ENCODE measurements at regions not wholly inside any gene's neighbourhood (a gene's known extent, or its start where the extent isn't known, plus 50 kb on each side); places are given as distances from the start of the nearest gene placed in this dataset.

DNA sequence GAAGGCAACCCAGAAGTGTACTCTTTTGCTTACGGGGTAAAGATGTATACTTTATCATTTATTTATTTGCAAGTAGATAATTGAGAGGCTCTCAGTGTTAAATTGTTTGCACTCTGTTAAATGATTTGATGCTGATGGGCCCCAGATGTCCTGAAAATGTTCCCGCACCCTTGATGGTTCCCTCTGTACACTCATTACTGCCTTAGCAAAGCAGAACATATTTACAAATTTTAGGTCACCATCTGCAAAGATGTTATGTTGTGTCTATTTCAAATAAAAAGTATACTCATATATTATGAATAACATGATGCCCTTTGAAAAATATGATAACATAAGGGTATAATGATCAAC, 240.5 kb upstream of the SNX7 start:
- H3K4me1 Mint-ChIP-seq (ENCODE audit: low read depth), result no peaks in the 10 kb centered on the region
- no peaks in the 10 kb centered on the region for H3K27me3 Mint-ChIP-seq
- H3K36me3 Mint-ChIP-seq (ENCODE audit: low read depth), result no peaks in the 10 kb centered on the region
- H3K27ac Mint-ChIP-seq, result no peak overlapping the region
- H3K4me3 Mint-ChIP-seq, result no peak overlapping the region
- H3K9me3 Mint-ChIP-seq, result peaks cover 5% of the 10 kb centered on the region

GRCh38 chr1:98420376-98421084, 241.0 kb upstream of the SNX7 start:
- Mint-ChIP-seq H3K4me1 (ENCODE audit: low read depth) (no peaks in the 10 kb centered on the region), H3K36me3 (ENCODE audit: low read depth) (no peaks in the 10 kb centered on the region), H3K9me3 (peaks cover 5% of the 10 kb centered on the region), H3K27ac (no peak overlapping the region), H3K4me3 (no peak overlapping the region), H3K27me3 (no peaks in the 10 kb centered on the region)

- H3K9me3 Mint-ChIP-seq, result peaks cover 2% of the 10 kb centered on the region
Observed at GRCh38 chr1:98417820-98418219, 243.7 kb upstream of the SNX7 start.

GRCh38 chr1:98410082-98410481, 251.4 kb upstream of the SNX7 start:
- Mint-ChIP-seq H3K36me3 (ENCODE audit: low read depth) (no peaks in the 10 kb centered on the region), H3K27ac (no peak overlapping the region), H3K27me3 (no peaks in the 10 kb centered on the region), H3K9me3 (peaks cover 5% of the 10 kb centered on the region), H3K4me3 (no peak overlapping the region), H3K4me1 (ENCODE audit: low read depth) (peaks cover 4% of the 10 kb centered on the region)

More at GRCh38 chr1:98417820-98418219, 243.7 kb upstream of the SNX7 start:
- H3K36me3 Mint-ChIP-seq (ENCODE audit: low read depth), result no peaks in the 10 kb centered on the region
- no peak overlapping the region for H3K27ac Mint-ChIP-seq
- H3K27me3 Mint-ChIP-seq, result no peaks in the 10 kb centered on the region
- no peaks in the 10 kb centered on the region for H3K4me1 Mint-ChIP-seq (ENCODE audit: low read depth)
- H3K4me3 Mint-ChIP-seq, result no peak overlapping the region

GRCh38 chr1:98406352-98407088, 255.0 kb upstream of the SNX7 start:
- H3K27ac Mint-ChIP-seq, result no peak overlapping the region
- no peak overlapping the region for H3K4me3 Mint-ChIP-seq
- H3K4me1 Mint-ChIP-seq (ENCODE audit: low read depth), result peaks cover 8% of the 10 kb centered on the region
- H3K36me3 Mint-ChIP-seq (ENCODE audit: low read depth), result no peaks in the 10 kb centered on the region
- H3K9me3 Mint-ChIP-seq, result no peaks in the 10 kb centered on the region
- no peaks in the 10 kb centered on the region for H3K27me3 Mint-ChIP-seq

DNA sequence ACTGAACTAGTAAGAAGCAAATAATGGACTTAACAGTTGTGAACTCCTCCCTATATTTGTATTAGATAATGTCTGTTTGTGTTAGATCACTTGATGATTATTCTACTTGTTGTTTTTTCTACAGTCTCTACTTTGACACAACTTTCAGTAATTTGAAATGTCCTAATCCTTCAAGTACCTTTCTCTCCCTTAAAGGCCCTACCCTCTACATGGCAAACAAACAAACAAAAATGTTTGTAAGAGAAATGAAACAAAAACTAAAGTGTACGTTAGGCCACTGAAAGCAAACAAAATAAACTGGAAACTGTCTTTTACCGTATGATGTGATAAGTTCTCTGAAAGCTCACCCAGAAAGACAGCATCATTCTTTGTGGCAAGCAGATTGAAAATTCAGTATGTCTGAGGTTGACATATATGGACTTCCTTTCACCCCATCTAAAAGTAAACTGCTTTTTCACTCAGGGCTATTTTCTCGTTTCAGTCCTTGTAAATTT, 255.9 kb upstream of the SNX7 start:
- no peak overlapping the region for H3K4me3 Mint-ChIP-seq
- H3K9me3 Mint-ChIP-seq, result no peaks in the 10 kb centered on the region
- no peaks in the 10 kb centered on the region for H3K36me3 Mint-ChIP-seq (ENCODE audit: low read depth)
- H3K27ac Mint-ChIP-seq, result no peak overlapping the region
- H3K4me1 Mint-ChIP-seq (ENCODE audit: low read depth), result peaks cover 8% of the 10 kb centered on the region
- H3K27me3 Mint-ChIP-seq, result no peaks in the 10 kb centered on the region

DNA sequence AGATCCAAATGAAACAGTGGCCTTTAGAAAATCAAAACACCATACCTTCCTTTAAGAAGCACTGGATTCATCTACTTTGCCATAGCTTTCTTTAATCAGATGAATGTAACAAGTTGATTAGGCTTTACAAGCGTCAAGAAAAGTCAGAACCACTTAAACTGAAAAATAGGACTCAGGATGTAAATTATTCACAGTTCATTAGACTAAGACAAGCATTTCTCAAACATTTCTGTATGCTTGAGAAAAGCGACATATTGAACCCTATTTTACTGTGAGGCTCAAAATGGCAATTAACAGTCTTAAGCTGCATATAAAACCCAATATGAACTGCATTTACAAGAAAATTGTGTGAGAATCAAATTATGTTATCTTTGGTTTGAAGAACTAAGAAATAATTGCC, 256.7 kb upstream of the SNX7 start:
- H3K27ac Mint-ChIP-seq, result no peak overlapping the region

GRCh38 chr1:98403963-98404480, 257.5 kb upstream of the SNX7 start:
- Mint-ChIP-seq H3K36me3 (ENCODE audit: low read depth) (no peaks in the 10 kb centered on the region), H3K4me3 (no peak overlapping the region), H3K27ac (no peak overlapping the region), H3K4me1 (ENCODE audit: low read depth) (peaks cover 8% of the 10 kb centered on the region), H3K9me3 (no peaks in the 10 kb centered on the region), H3K27me3 (no peaks in the 10 kb centered on the region)

More for the DNA sequence above, 256.7 kb upstream of the SNX7 start:
- peaks cover 8% of the 10 kb centered on the region for H3K4me1 Mint-ChIP-seq (ENCODE audit: low read depth)
- no peaks in the 10 kb centered on the region for H3K36me3 Mint-ChIP-seq (ENCODE audit: low read depth)
- H3K4me3 Mint-ChIP-seq, result no peak overlapping the region
- H3K27me3 Mint-ChIP-seq, result no peaks in the 10 kb centered on the region
- H3K9me3 Mint-ChIP-seq, result no peaks in the 10 kb centered on the region

DNA sequence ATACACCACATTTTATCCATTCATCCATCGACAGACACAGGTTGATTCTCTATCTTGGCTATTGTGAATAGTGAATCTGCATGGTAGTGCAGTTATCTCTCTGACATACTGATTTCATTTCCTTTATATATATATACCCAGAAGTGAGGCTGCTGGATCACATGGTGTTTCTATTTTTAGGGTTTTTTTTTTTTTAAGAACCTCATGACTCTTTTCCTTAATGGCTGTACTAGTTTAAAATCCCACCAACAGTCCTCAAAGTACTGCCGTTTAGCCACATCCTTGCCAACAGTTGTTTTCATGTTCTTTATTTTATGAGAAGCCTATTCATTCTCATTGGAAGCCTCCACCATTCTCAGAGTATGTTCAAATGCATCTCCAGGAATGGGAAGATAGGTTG, 258.7 kb upstream of the SNX7 start:
- H3K4me3 Mint-ChIP-seq, result no peak overlapping the region
- H3K27ac Mint-ChIP-seq, result no peak overlapping the region

GRCh38 chr1:98400446-98400845, 261.1 kb upstream of the SNX7 start:
- Mint-ChIP-seq H3K4me1 (ENCODE audit: low read depth) (peaks cover 5% of the 10 kb centered on the region), H3K4me3 (no peak overlapping the region), H3K36me3 (ENCODE audit: low read depth) (no peaks in the 10 kb centered on the region), H3K27me3 (no peaks in the 10 kb centered on the region), H3K9me3 (no peaks in the 10 kb centered on the region), H3K27ac (no peak overlapping the region)

More for the DNA sequence above, 258.7 kb upstream of the SNX7 start:
- H3K36me3 Mint-ChIP-seq (ENCODE audit: low read depth), result no peaks in the 10 kb centered on the region
- no peaks in the 10 kb centered on the region for H3K27me3 Mint-ChIP-seq
- peaks cover 8% of the 10 kb centered on the region for H3K4me1 Mint-ChIP-seq (ENCODE audit: low read depth)
- H3K9me3 Mint-ChIP-seq, result no peaks in the 10 kb centered on the region

GRCh38 chr1:98399218-98399617, 262.3 kb upstream of the SNX7 start:
- no peak overlapping the region for H3K4me3 Mint-ChIP-seq
- no peaks in the 10 kb centered on the region for H3K9me3 Mint-ChIP-seq
- H3K27me3 Mint-ChIP-seq, result no peaks in the 10 kb centered on the region
- no peaks in the 10 kb centered on the region for H3K36me3 Mint-ChIP-seq (ENCODE audit: low read depth)
- no peak overlapping the region for H3K27ac Mint-ChIP-seq
- H3K4me1 Mint-ChIP-seq (ENCODE audit: low read depth), result peaks cover 5% of the 10 kb centered on the region

- Mint-ChIP-seq H3K27me3 (no peaks in the 10 kb centered on the region), H3K4me3 (no peak overlapping the region), H3K36me3 (ENCODE audit: low read depth) (no peaks in the 10 kb centered on the region), H3K4me1 (ENCODE audit: low read depth) (peaks cover 5% of the 10 kb centered on the region), H3K27ac (no peak overlapping the region), H3K9me3 (no peaks in the 10 kb centered on the region)
Observed at GRCh38 chr1:98398649-98399048, 262.9 kb upstream of the SNX7 start.

DNA sequence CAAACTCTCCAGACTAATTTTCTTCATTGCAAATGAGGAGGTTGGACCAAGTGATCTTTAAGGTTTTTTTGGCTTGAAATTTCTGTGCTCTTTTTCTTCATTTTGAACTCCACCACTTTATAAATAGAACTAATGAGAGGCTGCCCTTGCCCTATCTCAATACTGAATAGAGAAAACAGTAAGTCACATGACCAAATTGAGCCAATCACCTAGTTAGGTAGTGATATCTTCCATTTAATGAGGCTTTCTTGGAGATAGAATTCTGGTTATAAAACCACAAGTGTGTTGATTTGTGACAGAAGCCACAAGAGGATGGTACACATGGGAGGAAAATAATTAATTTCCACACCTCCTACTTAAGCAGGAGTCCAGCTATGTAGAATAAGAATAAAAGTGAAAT, 263.4 kb upstream of the SNX7 start:
- H3K27ac Mint-ChIP-seq, result no peak overlapping the region

DNA sequence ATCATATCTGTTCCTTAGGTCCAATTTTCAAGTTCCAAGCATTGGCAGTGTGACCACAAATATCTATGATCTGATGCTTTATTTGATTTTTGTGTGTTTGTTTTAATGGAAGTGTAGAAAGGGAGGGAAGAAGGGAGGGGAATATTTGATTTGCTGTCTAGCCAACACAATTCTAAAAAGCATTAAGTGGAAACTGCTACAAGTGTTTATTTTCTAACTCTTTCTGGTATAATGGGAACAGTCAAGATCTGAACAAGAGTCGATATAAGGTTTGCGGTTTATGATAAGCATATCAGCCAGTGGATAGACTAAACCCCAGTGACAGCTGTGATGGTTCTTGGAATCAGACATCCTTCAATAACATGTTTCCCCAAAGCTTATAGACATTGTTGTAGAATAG, 267.8 kb upstream of the SNX7 start:
- Mint-ChIP-seq H3K36me3 (ENCODE audit: low read depth) (no peaks in the 10 kb centered on the region), H3K27ac (no peak overlapping the region), H3K4me3 (no peak overlapping the region), H3K9me3 (no peaks in the 10 kb centered on the region), H3K27me3 (no peaks in the 10 kb centered on the region), H3K4me1 (ENCODE audit: low read depth) (peaks cover under 1% of the 10 kb centered on the region)

More for the DNA sequence above, 263.4 kb upstream of the SNX7 start:
- H3K36me3 Mint-ChIP-seq (ENCODE audit: low read depth), result no peaks in the 10 kb centered on the region
- no peaks in the 10 kb centered on the region for H3K9me3 Mint-ChIP-seq
- H3K4me1 Mint-ChIP-seq (ENCODE audit: low read depth), result peaks cover 5% of the 10 kb centered on the region
- no peak overlapping the region for H3K4me3 Mint-ChIP-seq
- no peaks in the 10 kb centered on the region for H3K27me3 Mint-ChIP-seq

DNA sequence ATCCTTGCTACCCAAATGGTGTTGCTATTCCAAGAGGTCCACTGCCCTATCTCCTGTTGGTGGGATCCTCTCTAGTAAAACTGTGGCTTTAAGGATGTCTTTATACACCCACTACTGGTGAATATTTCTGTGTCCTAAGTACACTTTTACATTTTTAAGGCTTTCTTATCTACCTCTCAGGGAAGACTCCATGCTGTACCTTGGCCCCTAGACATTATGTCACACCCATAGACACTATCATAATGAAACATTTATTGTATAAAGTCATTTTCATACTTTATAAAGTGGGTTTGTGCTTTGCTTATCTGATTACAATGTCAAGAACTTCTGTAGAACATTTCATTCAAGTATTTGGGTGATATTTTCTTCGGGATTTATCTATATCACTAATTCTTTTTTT, 270.3 kb upstream of the SNX7 start:
- Mint-ChIP-seq H3K4me1 (ENCODE audit: low read depth) (peaks cover 12% of the 10 kb centered on the region), H3K36me3 (ENCODE audit: low read depth) (no peaks in the 10 kb centered on the region), H3K27me3 (no peaks in the 10 kb centered on the region), H3K27ac (no peak overlapping the region), H3K4me3 (no peak overlapping the region), H3K9me3 (no peaks in the 10 kb centered on the region)
